Smooth muscle cell (in vitro differentiated cells): ENCODE measurements at regions not wholly inside any gene's neighbourhood (a gene's known extent, or its start where the extent isn't known, plus 50 kb on each side); places are given as distances from the start of the nearest gene placed in this dataset.

Source experiments
- DNase-seq: peaks from one replicate; lab custom pipeline; 2025; ENCODE audit not compliant: unreplicated experiment; lab: John Stamatoyannopoulos, UW
- H2AFZ ChIP-seq: fragments of 200-600 bp; sonication (generic); 2 replicates; pipeline ENCODE4 v1.6.0; 2016; ENCODE audit warnings: antibody characterized with exemption, low read depth, mild to moderate bottlenecking
- H3F3A ChIP-seq: fragments of 200-600 bp; sonication (generic); 2 replicates; pipeline ENCODE4 v1.6.0; 2017; ENCODE audit warnings: antibody characterized with exemption, low read depth
- H3K27ac ChIP-seq: fragments of 200-600 bp; sonication (generic); 2 replicates; pipeline ENCODE4 v1.5.1; 2016; ENCODE audit warnings: low read depth, mild to moderate bottlenecking
- H3K27me3 ChIP-seq: fragments of 200-600 bp; sonication (generic); 2 replicates; pipeline ENCODE4 v1.6.1; 2016; ENCODE audit warnings: low read depth, mild to moderate bottlenecking
- H3K36me3 ChIP-seq: fragments of 200-600 bp; sonication (generic); 2 replicates; pipeline ENCODE4 v1.5.1; 2016; ENCODE audit warnings: low read depth
- H3K4me1 ChIP-seq: fragments of 200-600 bp; sonication (generic); 2 replicates; pipeline ENCODE4 v1.5.1; 2016; ENCODE audit warnings: low read depth
- H3K4me2 ChIP-seq: fragments of 200-600 bp; sonication (generic); 2 replicates; pipeline ENCODE4 v1.6.0; 2016; ENCODE audit warnings: mild to moderate bottlenecking
- H3K4me3 ChIP-seq: fragments of 200-600 bp; sonication (generic); 2 replicates; pipeline ENCODE4 v1.5.1; 2016; ENCODE audit warnings: mild to moderate bottlenecking
- H3K79me2 ChIP-seq: fragments of 200-600 bp; sonication (generic); 2 replicates; pipeline ENCODE4 v1.6.0; 2016; ENCODE audit warnings: low read depth, mild to moderate bottlenecking
- H3K9ac ChIP-seq: fragments of 200-600 bp; sonication (generic); 2 replicates; pipeline ENCODE4 v1.6.0; 2016; ENCODE audit warnings: low read depth
- H3K9me3 ChIP-seq: fragments of 200-600 bp; sonication (generic); replicated peaks from 2 replicates; pipeline ENCODE4 v1.5.1; 2016; ENCODE audit warnings: low read depth
- H4K20me1 ChIP-seq: fragments of 200-600 bp; sonication (generic); 2 replicates; pipeline ENCODE4 v1.6.0; 2016; ENCODE audit warnings: low read depth
- WGBS: methylation state at CpG from one replicate; pipeline ENCODE4 v1.1.7; 2016; ENCODE audit warnings: low lambda C conversion rate; 5-methylcytosine and 5-hydroxymethylcytosine counted together
- TF ChIP-seq, protein P1 (sequence below): fragments of 200-600 bp; sonication (generic); IDR thresholded peaks from 2 replicates; pipeline ENCODE4 v1.5.1; 2017; ENCODE audit warnings: borderline replicate concordance, mild to moderate bottlenecking, antibody characterized with exemption; ENCODE audit not compliant: insufficient read depth, poor library complexity, severe bottlenecking

DNA sequence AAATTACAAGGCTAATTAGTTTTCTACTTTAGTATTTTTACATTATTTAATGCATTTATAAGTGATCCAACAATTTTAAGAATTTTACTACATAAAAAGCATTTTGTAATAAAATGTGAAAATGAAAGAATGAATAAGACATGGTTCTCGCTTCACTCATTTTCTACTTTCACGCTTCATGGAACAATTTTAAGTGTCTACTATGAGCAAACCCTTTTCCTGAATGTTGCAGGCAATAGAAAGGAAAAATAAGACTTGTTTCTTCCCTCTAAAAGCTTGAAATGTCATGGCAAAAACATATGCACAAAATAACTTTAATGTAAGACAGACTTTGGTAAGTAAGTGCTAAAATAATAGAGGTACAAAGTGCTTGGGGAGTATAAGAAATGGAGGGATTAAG, 205.7 kb upstream of the HMGA2 start:
- H2AFZ ChIP-seq: peak overlapping the region; percentile 78
- H3K4me2 ChIP-seq: peak overlapping the region; percentile 52
- H3K79me2 ChIP-seq: no peaks in the 10 kb centered on the region
- H3F3A ChIP-seq: peaks cover 17% of the 10 kb centered on the region
- H3K4me1 ChIP-seq: no peaks in the 10 kb centered on the region
- H3K36me3 ChIP-seq: no peaks in the 10 kb centered on the region
- H4K20me1 ChIP-seq: no peaks in the 10 kb centered on the region
- WGBS: 97% methylated on average over 2 of the region's 2 CpGs
- no peak overlapping the region for H3K9ac ChIP-seq
- no peak overlapping the region for H3K4me3 ChIP-seq
- peak overlapping the region; percentile 43 for H3K27ac ChIP-seq
- H3K9me3 ChIP-seq: no peaks in the 10 kb centered on the region
- DNase-seq: no peak
- no peaks in the 10 kb centered on the region for H3K27me3 ChIP-seq
- TF ChIP-seq, protein P1, sequence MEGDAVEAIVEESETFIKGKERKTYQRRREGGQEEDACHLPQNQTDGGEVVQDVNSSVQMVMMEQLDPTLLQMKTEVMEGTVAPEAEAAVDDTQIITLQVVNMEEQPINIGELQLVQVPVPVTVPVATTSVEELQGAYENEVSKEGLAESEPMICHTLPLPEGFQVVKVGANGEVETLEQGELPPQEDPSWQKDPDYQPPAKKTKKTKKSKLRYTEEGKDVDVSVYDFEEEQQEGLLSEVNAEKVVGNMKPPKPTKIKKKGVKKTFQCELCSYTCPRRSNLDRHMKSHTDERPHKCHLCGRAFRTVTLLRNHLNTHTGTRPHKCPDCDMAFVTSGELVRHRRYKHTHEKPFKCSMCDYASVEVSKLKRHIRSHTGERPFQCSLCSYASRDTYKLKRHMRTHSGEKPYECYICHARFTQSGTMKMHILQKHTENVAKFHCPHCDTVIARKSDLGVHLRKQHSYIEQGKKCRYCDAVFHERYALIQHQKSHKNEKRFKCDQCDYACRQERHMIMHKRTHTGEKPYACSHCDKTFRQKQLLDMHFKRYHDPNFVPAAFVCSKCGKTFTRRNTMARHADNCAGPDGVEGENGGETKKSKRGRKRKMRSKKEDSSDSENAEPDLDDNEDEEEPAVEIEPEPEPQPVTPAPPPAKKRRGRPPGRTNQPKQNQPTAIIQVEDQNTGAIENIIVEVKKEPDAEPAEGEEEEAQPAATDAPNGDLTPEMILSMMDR: no peak

- H3K27me3 ChIP-seq: no peaks in the 10 kb centered on the region
- WGBS: 23% methylated on average over 4 of the region's 4 CpGs
- no peaks in the 10 kb centered on the region for H3K36me3 ChIP-seq
- TF ChIP-seq, protein P1: no peak
- peak overlapping the region; percentile 43 for H3K27ac ChIP-seq
- no peak for DNase-seq
- no peaks in the 10 kb centered on the region for H3K79me2 ChIP-seq
- H3K4me1 ChIP-seq: no peaks in the 10 kb centered on the region
- no peak overlapping the region for H3K4me3 ChIP-seq
- peak overlapping the region; percentile 78 for H2AFZ ChIP-seq
- H3K9me3 ChIP-seq: no peaks in the 10 kb centered on the region
- peaks cover 17% of the 10 kb centered on the region for H3F3A ChIP-seq
- H3K4me2 ChIP-seq: peak overlapping the region; percentile 52
- no peaks in the 10 kb centered on the region for H4K20me1 ChIP-seq
- H3K9ac ChIP-seq: no peak overlapping the region
These were observed 205.3 kb upstream of the HMGA2 start for GRCh38 chr12:65619018-65619417.

GRCh38 chr12:65620046-65620445, 204.2 kb upstream of the HMGA2 start:
- H3K4me3 ChIP-seq: no peak overlapping the region
- DNase-seq: no peak
- peaks cover 17% of the 10 kb centered on the region for H3F3A ChIP-seq
- no peaks in the 10 kb centered on the region for H3K9me3 ChIP-seq
- no peaks in the 10 kb centered on the region for H3K4me1 ChIP-seq
- no peaks in the 10 kb centered on the region for H3K36me3 ChIP-seq
- H4K20me1 ChIP-seq: no peaks in the 10 kb centered on the region
- H3K4me2 ChIP-seq: peak overlapping the region; percentile 52
- WGBS: 0% methylated on average over 1 of the region's 1 CpG
- peak overlapping the region; percentile 43 for H3K27ac ChIP-seq
- no peaks in the 10 kb centered on the region for H3K79me2 ChIP-seq
- no peak overlapping the region for H3K9ac ChIP-seq
- H2AFZ ChIP-seq: peak overlapping the region; percentile 45
- no peaks in the 10 kb centered on the region for H3K27me3 ChIP-seq
- TF ChIP-seq, protein P1: no peak

DNA sequence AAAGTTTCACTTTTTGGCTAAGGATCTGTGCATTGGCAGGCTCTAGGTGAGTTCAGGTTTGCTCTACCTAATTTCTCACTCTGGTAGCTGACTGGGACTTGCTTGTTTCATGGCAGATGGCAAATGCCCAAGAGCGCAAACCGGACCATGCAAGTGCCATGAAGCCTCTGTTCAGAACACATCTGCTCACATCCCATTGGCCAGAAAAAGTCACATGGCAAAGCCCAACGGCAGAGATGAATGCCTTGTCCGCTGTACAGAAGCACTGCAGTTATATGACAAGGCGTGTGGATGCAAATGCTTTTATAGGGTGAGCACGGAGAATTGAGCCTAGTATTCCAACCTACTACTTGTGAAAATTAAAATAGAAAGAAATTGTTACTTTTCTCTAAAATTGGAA, 202.2 kb upstream of the HMGA2 start:
- no peaks in the 10 kb centered on the region for H3K79me2 ChIP-seq

More for the DNA sequence above, 202.2 kb upstream of the HMGA2 start:
- no peak for DNase-seq
- H3K36me3 ChIP-seq: no peaks in the 10 kb centered on the region
- peaks cover 17% of the 10 kb centered on the region for H3F3A ChIP-seq
- H2AFZ ChIP-seq: no peak overlapping the region
- H3K9me3 ChIP-seq: no peaks in the 10 kb centered on the region
- no peaks in the 10 kb centered on the region for H3K27me3 ChIP-seq
- no peak overlapping the region for H3K9ac ChIP-seq
- no peaks in the 10 kb centered on the region for H4K20me1 ChIP-seq
- WGBS: 95% methylated on average over 6 of the region's 6 CpGs
- H3K4me3 ChIP-seq: no peak overlapping the region
- H3K4me1 ChIP-seq: no peaks in the 10 kb centered on the region
- H3K27ac ChIP-seq: no peak overlapping the region
- TF ChIP-seq, protein P1: no peak
- H3K4me2 ChIP-seq: no peak overlapping the region
